A549 (cell line): ENCODE measurements at regions not wholly inside any gene's neighbourhood (a gene's known extent, or its start where the extent isn't known, plus 50 kb on each side); places are given as distances from the start of the nearest gene placed in this dataset.

ENCODE experiments used
- ATAC-seq, 2 experiments: fragments of 200-7000 bp in 1 of 2; fragments of >200 bp in 1 of 2; cut with Nextera tagmentation in 1 of 2; cut with Tn5 transposase in 1 of 2; 3 replicates each; pipeline versions ENCODE4 v1.8.0 to v1.9.1; 2018 to 2020; ENCODE audit warnings: mild to moderate bottlenecking in 1 of 2, moderate library complexity in 1 of 2
- CTCF ChIA-PET: fragments of 300-600 bp; sonication (Branson Sonifier 250); formaldehyde crosslinking; extraction: SDS; loops from one replicate; lab custom pipeline; 2021; ENCODE audit warnings: antibody characterized with exemption, inconsistent platforms; lab: Yijun Ruan, JAX
- POLR2A ChIA-PET: fragments of 350-600 bp; formaldehyde crosslinking; extraction: SDS; loops from one replicate; lab custom pipeline; 2021; ENCODE audit warnings: antibody characterized with exemption, inconsistent platforms; lab: Yijun Ruan, JAX
- DNase-seq, 2 experiments: peaks; one replicate each; pipeline versions ENCODE4 v3.0.0 to v3.0.0-alpha.2; 2011 to 2016; ENCODE audit warnings: low read depth in 1 of 2, low spot score in 1 of 2
- FAIRE-seq: peaks from 2 replicates; lab custom pipeline; 2011; peaks lifted over from hg19 to GRCh38; lab: Jason Lieb, UNC
- H3K27ac ChIP-seq, 2 experiments: fragments of >200 bp; sonication (Bioruptor Twin); formaldehyde crosslinking; 3 replicates each; pipeline ENCODE4 v1.5.1; 2016 to 2017
- H3K4me1 ChIP-seq: fragments of >200 bp; sonication (Bioruptor Twin); formaldehyde crosslinking; 3 replicates; pipeline ENCODE4 v1.6.1; 2016
- H3K4me2 ChIP-seq: fragments of >200 bp; sonication (Bioruptor Twin); formaldehyde crosslinking; 3 replicates; pipeline ENCODE4 v1.6.1; 2016
- H3K4me3 ChIP-seq: fragments of >200 bp; sonication (Bioruptor Twin); formaldehyde crosslinking; 3 replicates; pipeline ENCODE4 v1.5.1; 2016
- H3K9me3 ChIP-seq: fragments of >200 bp; sonication (Bioruptor Twin); formaldehyde crosslinking; 3 replicates; pipeline ENCODE4 v1.6.1; 2016
- BHLHE40 ChIP-seq: IDR thresholded peaks from 2 replicates; pipeline ENCODE4 v1.6.1; 2012; ENCODE audit warnings: low read depth, low read length, inconsistent platforms
- CBX8 ChIP-seq: fragments of 200-600 bp; sonication (generic); IDR thresholded peaks from 2 replicates; pipeline ENCODE4 v1.6.1; 2016
- CHD2 ChIP-seq: fragments of 150-350 bp; IDR thresholded peaks from 2 replicates; pipeline ENCODE4 v1.6.1; 2014; ENCODE audit warnings: low read length; ENCODE audit not compliant: partially characterized antibody
- CTCF ChIP-seq: fragments of >200 bp; sonication (Bioruptor Twin); formaldehyde crosslinking; IDR thresholded peaks from 3 replicates; pipeline ENCODE4 v1.5.1; 2016
- EHMT2 ChIP-seq: fragments of 200-600 bp; sonication (generic); IDR thresholded peaks from 2 replicates; pipeline ENCODE4 v1.6.1; 2016; ENCODE audit warnings: antibody characterized with exemption, low read depth, mild to moderate bottlenecking, moderate library complexity
- EP300 ChIP-seq, 2 experiments: fragments of >200 bp; sonication (Bioruptor Twin); formaldehyde crosslinking; IDR thresholded peaks; 2 replicates in 1 of 2; 3 replicates in 1 of 2; pipeline ENCODE4 v1.6.1; 2016 to 2017
- FOSB ChIP-seq: fragments of 250-450 bp; sonication (Bioruptor Pico); IDR thresholded peaks from 2 replicates; pipeline ENCODE4 v1.5.0; 2020; ENCODE audit warnings: mild to moderate bottlenecking, moderate library complexity
- GATA3 ChIP-seq: IDR thresholded peaks from 2 replicates; pipeline ENCODE4 v1.6.1; 2012; ENCODE audit warnings: borderline replicate concordance
- HOXA7 ChIP-seq: fragments of 250-450 bp; sonication (Bioruptor Pico); IDR thresholded peaks from 2 replicates; pipeline ENCODE4 v1.5.0; 2020; ENCODE audit warnings: mild to moderate bottlenecking, moderate library complexity
- HOXB13 ChIP-seq: fragments of 250-450 bp; sonication (Bioruptor Pico); IDR thresholded peaks from 2 replicates; pipeline ENCODE4 v1.5.0; 2020; ENCODE audit warnings: low read depth, mild to moderate bottlenecking, moderate library complexity
- KDM5A ChIP-seq: fragments of 200-600 bp; sonication (generic); IDR thresholded peaks from 2 replicates; pipeline ENCODE4 v1.6.1; 2016; ENCODE audit warnings: antibody characterized with exemption, mild to moderate bottlenecking
- MAX ChIP-seq: IDR thresholded peaks from 2 replicates; pipeline ENCODE4 v1.6.1; 2012
- MAZ ChIP-seq: fragments of 150-350 bp; IDR thresholded peaks from 2 replicates; pipeline ENCODE4 v1.6.1; 2014; ENCODE audit warnings: antibody characterized with exemption, low read depth, low read length, borderline replicate concordance
- NFE2L2 ChIP-seq: fragments of 150-350 bp; conservative IDR thresholded peaks from 2 replicates; pipeline ENCODE4 v1.6.1; 2014; ENCODE audit warnings: low read length
- NPAS2 ChIP-seq: fragments of 250-450 bp; sonication (Bioruptor Pico); IDR thresholded peaks from 2 replicates; pipeline ENCODE4 v1.8.0; 2022; ENCODE audit warnings: mild to moderate bottlenecking, moderate library complexity, borderline replicate concordance
- PBX3 ChIP-seq: IDR thresholded peaks from 2 replicates; pipeline ENCODE4 v1.6.1; 2012
- RCOR1 ChIP-seq: fragments of 150-350 bp; IDR thresholded peaks from 2 replicates; pipeline ENCODE4 v1.6.1; 2014; ENCODE audit warnings: antibody characterized with exemption, low read length, low read depth
- REST ChIP-seq: fragments of 200-600 bp; sonication (generic); IDR thresholded peaks from 2 replicates; pipeline ENCODE4 v1.6.1; 2016; ENCODE audit warnings: antibody characterized with exemption, mild to moderate bottlenecking, moderate library complexity
- SMC3 ChIP-seq: fragments of >200 bp; sonication (Bioruptor Twin); formaldehyde crosslinking; IDR thresholded peaks from 3 replicates; pipeline ENCODE4 v1.6.1; 2018; ENCODE audit warnings: inconsistent platforms
- SREBF2 ChIP-seq: fragments of 450-650 bp; IDR thresholded peaks from 2 replicates; pipeline ENCODE4 v1.6.1; 2014; ENCODE audit warnings: mild to moderate bottlenecking, moderate library complexity
- USF2 ChIP-seq: fragments of 450-650 bp; IDR thresholded peaks from 2 replicates; pipeline ENCODE4 v1.6.1; 2014; ENCODE audit warnings: antibody characterized with exemption
- ZC3H11A ChIP-seq: fragments of 450-650 bp; IDR thresholded peaks from 2 replicates; pipeline ENCODE4 v1.6.1; 2014; ENCODE audit warnings: antibody characterized with exemption, mild to moderate bottlenecking
- WGBS: methylation state at CpG from one replicate; pipeline ENCODE4 v1.1.6; 2017; ENCODE audit errors: missing lambda C conversion rate; 5-methylcytosine and 5-hydroxymethylcytosine counted together

GRCh38 chr6:96286503-96286902 is 235.1 kb upstream of the UFL1 start:
- no peak for TF ChIP-seq GATA3
- TF ChIP-seq USF2 = no peak
- TF ChIP-seq MAX = no peak
- TF ChIP-seq EP300 (IDR thresholded peaks at IDR 0.05) = no peak
- TF ChIP-seq HOXA7 (CRISPR knock-in tag) = no peak
- no peak for TF ChIP-seq SMC3
- TF ChIP-seq SREBF2 = no peak
- TF ChIP-seq BHLHE40 = no peak
- CTCF ChIA-PET = no interaction called here
- H3K4me2 ChIP-seq = no peak overlapping the region
- H3K4me1 ChIP-seq = no peaks in the 10 kb centered on the region
- WGBS = 0% methylated on average over 1 of the region's 1 CpG
- POLR2A ChIA-PET = no interaction called here
- H3K4me3 ChIP-seq = no peak overlapping the region
- DNase-seq (no peak), ATAC-seq (no peak), FAIRE-seq (no peak)
- H3K27ac ChIP-seq = no peak overlapping the region
- no peaks in the 10 kb centered on the region for H3K9me3 ChIP-seq

GRCh38 chr6:96299525-96299924 is 222.1 kb upstream of the UFL1 start:
- no peak overlapping the region for H3K4me3 ChIP-seq
- TF ChIP-seq PBX3 (no peak), CHD2 (no peak), CTCF (no peak), KDM5A (no peak), BHLHE40 (no peak), EHMT2 (no peak), HOXB13 (no peak), RCOR1 (no peak), EP300 (IDR thresholded peaks at IDR 0.05) (no peak), NPAS2 (CRISPR knock-in tag) (no peak), MAZ (no peak)
- WGBS = 0% methylated on average over 1 of the region's 1 CpG
- H3K4me1 ChIP-seq = no peaks in the 10 kb centered on the region
- no peak overlapping the region for H3K27ac ChIP-seq
- ATAC-seq (no peak), DNase-seq (no peak), FAIRE-seq (no peak)
- POLR2A ChIA-PET = no interaction called here
- no peaks in the 10 kb centered on the region for H3K9me3 ChIP-seq
- no peak overlapping the region for H3K4me2 ChIP-seq
- CTCF ChIA-PET = no interaction called here

- no peak for ATAC-seq
- no peak for FAIRE-seq
- no peak overlapping the region for H3K4me3 ChIP-seq
- H3K9me3 ChIP-seq = no peaks in the 10 kb centered on the region
- DNase-seq = no peak
- POLR2A ChIA-PET = no interaction called here
- no peak for TF ChIP-seq NFE2L2
- TF ChIP-seq HOXA7 (CRISPR knock-in tag) = no peak
- CTCF ChIA-PET = no interaction called here
- no peaks in the 10 kb centered on the region for H3K4me1 ChIP-seq
- H3K27ac ChIP-seq = no peak overlapping the region
- WGBS = 3% methylated on average over 3 of the region's 3 CpGs
- no peak overlapping the region for H3K4me2 ChIP-seq
These were observed 220.6 kb upstream of the UFL1 start for GRCh38 chr6:96301023-96301422.

GRCh38 chr6:96301781-96302180 is 219.8 kb upstream of the UFL1 start:
- ChIA-PET CTCF (no interaction called here), POLR2A (no interaction called here)
- no peak for FAIRE-seq
- H3K4me2 ChIP-seq = no peak overlapping the region
- ATAC-seq = no peak
- H3K9me3 ChIP-seq = no peaks in the 10 kb centered on the region
- no peak overlapping the region for H3K27ac ChIP-seq
- 10% methylated on average over 2 of the region's 2 CpGs for WGBS
- H3K4me1 ChIP-seq = no peaks in the 10 kb centered on the region
- TF ChIP-seq REST (no peak), CBX8 (no peak), ZC3H11A (no peak), MAZ (no peak), FOSB (no peak), BHLHE40 (no peak)
- H3K4me3 ChIP-seq = no peak overlapping the region
- peak in 1 of 2 experiments; percentile 1 for DNase-seq
